HG03520 (cell line): ENCODE measurements at regions not wholly inside any gene's neighbourhood (a gene's known extent, or its start where the extent isn't known, plus 50 kb on each side); places are given as distances from the start of the nearest gene placed in this dataset.
"Not testable (repeated sequence)": the region's sequence is repeated elsewhere in the genome, so short reads cannot be mapped to it uniquely, and the experiment has no call there.

Source experiments
- ATAC-seq: cut with Tn5 transposase; IDR thresholded peaks from one replicate; pipeline ENCODE4 v1.9.1; 2021; ENCODE audit warnings: mild to moderate bottlenecking, moderate library complexity; ENCODE audit not compliant: unreplicated experiment

DNA sequence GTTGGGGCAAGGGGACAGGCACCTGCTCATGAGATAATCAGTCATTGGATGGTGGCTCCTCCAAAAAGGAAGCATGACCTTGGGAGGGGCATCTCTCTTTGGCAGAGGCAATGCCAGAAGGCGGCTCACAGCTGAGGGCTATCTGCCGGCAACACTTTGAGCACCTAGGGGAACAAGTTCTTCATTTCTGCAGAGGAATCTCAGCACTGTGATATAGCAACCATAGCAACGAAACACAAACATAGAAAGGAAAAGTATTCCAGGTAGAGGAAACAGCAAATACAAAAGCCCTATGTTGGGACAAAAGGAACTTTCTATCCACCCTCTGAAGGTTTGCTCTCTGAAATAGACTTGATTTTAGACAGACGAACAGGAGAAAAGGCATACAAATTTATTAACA, 89.1 kb upstream of the NEDD4L start:
- ATAC-seq, result no peak

DNA sequence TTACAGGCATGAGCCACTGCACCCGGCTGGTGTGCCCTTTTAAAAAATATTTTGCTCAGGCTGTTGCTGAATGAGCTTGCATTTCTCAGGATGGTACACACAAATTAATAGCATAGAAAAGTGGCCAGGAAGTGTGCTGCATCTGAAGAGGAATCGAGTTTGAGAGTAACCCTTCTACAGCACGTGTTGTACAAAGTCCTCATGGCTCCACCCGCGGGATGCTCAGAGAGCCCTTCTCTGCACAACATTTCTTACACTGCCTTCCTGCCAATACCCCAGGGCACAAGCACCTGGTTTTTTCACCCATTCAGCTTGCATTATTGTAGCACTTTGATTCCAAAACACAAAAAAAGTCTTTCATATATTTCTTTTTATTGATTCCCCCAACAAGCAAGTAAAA, 90.1 kb upstream of the NEDD4L start:
- no peak for ATAC-seq

DNA sequence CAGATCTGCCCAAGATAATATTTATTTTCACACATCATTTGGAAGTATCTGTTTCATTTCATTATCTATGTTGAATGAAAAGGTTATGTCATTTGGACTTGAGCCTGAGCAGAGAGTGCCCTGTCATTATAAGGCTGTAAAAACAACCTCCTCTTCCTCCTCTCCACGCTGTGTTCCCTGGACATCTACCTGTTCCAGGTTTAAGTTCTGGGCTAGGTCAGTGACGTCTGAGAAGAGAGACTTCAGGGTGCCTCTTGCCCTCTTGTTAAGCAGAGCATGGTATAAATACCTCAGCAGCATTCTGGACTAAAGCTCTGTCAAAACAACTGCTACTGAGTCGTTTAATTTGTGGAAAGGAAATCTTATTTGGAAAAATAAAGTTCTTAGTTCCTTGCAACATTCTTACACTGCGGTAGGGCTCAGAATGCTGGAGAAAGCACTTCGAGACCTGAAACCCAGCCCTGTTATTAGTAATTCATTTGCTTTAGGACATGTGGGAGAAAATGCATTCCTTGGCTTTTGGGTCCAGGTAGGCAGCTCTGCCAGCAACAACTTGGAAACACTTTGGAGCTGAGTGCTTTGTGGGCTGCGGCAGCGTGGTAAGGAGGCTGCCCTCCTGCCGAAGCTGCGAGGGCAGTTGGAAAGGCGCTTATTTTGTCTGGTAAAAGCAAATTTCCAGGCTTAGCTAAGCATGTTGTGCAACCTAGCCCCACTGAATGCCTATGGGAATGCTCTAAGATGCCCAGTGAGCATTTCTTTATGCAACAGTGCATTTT, 91.8 kb upstream of the NEDD4L start:
- ATAC-seq, result no peak

DNA sequence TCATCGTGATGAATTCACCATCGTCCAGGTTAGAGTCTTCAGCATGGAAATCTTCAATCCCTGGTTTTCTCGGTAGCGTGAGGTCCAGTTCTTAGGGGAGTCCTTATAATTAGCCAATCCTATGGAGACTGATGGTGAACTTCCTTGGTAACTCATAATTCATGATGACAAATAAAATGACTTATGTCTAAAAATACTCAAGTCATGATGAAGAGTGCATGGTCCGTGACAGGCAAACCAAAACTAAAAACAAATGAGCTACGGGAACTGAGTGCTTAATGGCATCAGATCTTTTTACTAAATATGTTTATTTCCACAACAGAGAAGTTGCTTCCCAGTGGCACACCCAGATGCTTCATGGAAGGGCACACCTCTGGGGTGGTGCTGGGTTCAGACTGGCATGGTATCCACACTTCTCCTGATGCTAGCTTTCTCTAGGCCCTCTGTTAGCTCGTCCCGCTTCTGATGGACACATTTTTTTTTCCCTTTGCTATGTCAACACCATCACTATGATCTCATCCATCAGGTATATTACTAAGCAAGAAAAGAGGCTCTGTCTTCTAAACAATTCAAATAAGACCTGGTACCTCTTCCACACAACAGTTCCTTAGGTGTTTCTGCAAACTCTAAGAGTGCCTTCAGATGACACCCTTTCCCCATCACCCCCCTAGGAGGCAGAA, 92.8 kb upstream of the NEDD4L start:
- ATAC-seq, result peak; percentile 55

DNA sequence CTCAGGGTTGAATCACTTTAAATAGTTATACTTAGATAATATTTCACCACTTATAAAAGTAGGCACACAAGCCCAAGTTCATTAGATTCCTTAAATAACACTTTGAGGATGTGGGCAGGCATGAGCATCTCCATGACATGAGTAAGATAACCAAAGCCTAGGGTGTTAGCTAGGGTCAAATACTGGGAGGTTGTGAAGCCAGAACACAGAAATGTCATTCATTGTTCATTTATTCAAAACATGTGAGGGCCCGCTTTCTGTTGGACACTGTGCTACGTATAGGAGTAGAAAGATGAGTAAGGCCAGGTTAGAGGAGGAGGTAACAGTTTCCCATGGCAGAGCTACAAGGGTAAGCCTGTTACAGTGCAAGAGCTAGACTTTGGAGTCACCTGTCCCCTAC, 93.5 kb upstream of the NEDD4L start:
- no peak for ATAC-seq

DNA sequence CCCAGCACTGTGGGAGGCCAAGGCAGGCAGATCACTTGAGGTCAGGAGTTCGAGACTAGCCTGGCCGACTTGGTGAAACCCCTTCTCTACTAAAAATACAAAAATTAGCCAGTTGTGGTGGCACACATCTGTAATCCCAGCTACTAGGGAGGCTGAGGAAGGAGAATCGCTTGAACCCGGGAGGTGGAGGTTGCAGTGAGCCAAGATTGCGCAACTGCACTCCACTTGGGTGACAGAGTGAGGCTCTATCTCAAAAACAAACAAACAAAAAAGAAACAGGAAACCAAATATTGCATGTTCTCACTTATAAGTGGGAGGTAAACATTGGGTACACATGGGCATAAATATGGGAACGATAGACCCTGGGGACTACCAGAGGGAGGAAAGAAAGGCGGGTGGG, 94.7 kb upstream of the NEDD4L start:
- ATAC-seq, result not testable (repeated sequence)

DNA sequence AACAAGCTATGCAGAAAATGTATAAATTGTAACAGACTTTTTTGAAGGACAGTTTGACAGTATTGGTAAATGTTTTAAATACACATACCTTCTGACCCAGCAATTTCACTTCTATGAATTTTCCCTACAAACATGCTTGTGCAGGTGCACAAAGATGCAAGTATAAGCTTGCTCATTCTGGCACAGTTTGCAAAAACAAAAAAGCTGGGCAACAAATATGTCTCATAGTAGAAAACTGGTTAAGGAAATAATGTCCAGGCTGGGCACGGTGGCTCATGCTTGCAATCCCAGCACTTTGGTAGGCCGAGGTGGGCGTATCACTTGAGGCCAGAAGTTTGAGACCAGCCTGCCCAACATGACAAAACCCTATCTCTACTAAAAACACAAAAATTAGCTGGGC, 96.9 kb upstream of the NEDD4L start:
- no peak for ATAC-seq

- ATAC-seq, result no peak
Observed at GRCh38 chr18:57943723-57944122, 100.3 kb upstream of the NEDD4L start.

- ATAC-seq, result no peak
Observed at GRCh38 chr18:57942493-57942892, 101.5 kb upstream of the NEDD4L start.

- no peak for ATAC-seq
Observed at GRCh38 chr18:57941841-57942489, 102.1 kb upstream of the NEDD4L start.

DNA sequence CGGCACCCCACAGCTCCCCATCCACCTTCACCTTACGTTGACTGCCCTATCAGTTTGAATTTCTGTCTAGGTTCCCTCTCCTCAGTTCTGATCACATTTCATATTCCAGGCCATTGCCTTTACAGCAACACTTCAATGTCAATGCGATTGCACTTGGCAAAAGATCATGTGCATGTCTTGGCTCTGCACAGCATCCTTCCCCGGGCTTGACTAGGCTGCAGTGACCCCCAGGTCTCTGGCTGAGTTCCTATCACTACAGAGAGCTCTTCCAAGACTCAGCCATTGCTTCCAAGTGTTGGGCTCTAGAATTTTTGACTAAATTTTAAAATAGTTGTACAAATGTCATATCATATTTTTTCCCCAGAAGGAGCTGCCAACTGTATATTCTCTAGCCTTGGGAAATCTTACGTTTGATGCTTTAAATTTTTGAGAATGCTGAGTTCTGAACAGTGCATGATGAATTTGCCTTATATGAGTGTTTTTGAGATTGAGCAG, 103.8 kb upstream of the NEDD4L start:
- no peak for ATAC-seq

- not testable (repeated sequence) for ATAC-seq
Observed at GRCh38 chr18:57934375-57934774, 109.7 kb upstream of the NEDD4L start.

DNA sequence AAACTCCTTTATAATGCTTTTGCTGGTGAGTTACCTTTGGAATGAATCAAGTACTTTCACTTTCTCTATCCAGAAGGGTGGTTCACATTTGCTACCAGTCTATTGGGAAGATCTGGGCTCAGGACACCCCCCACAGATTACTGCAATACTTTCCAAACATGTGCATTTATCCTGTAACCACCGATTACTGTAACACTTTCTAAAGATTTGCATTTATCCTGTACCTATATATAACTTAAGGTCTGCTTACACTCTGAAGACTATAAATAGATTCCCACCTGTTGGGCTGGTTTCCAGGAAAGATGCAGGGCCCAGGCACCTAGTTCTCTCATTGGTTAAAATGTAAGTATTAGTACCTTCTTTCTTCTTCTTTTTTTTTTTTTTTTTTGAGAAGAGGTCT, 113.0 kb upstream of the NEDD4L start:
- no peak for ATAC-seq

DNA sequence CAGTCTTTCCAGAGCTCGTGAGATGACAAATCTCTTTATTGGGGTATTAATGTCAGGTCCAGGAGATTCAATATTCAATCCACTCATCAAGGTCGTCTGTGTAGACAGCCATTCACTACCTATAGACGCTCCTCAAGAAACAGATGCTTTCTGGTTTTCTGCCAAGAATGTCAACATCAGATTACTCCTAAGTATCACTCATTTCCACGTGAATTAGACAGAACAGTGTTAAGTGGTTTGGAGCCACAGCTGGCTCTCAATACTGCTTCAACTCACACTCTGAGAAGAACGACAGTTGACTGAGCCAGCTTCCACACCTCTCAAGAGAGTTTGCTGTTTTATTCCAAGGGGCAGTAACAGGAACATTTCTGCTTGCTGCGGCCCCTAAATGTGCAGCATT, 113.5 kb upstream of the NEDD4L start:
- ATAC-seq, result no peak

GRCh38 chr18:57929922-57930321, 114.1 kb upstream of the NEDD4L start:
- ATAC-seq, result no peak

DNA sequence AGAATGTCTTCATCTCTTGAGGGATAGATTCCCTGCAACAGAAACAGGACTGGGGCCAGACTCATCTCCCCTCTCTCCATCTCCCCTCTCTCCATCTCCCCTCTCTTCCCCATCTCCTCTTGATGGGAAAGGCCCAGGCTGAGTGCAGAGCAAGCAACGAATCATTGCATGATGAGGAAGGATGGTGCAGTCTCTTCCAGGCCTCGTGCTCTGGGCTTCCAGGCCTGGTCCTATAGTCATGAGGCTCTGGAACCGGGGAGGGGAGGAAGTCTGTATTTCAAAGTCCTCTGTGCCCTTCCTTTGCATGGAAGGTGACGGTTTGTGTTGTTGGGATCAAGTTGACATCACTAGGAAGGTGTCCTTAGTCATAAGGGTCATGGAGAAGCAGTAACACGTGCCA, 115.6 kb upstream of the NEDD4L start:
- ATAC-seq, result no peak

- no peak for ATAC-seq
Observed at GRCh38 chr18:57927511-57927910, 116.5 kb upstream of the NEDD4L start.

GRCh38 chr18:57925706-57926105, 118.3 kb upstream of the NEDD4L start:
- ATAC-seq, result no peak

DNA sequence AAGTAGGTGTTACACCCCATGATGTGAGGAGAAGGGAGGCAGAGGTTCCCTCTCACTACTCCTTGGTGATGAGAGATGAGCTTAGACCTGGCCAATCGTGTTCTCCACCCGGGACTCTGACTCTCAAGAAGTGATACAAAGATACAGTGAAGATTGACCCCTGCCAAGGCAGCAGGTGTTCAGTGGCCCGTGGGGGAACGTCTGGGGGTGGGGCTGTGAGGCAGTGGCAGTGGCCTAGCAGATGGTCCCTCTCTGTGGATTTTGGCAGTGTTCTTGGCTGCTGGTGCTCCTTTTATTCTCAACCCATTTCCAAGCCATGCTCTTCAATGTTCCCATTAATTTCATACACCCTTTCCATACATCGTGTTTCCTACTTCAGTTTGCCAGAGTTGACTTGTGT, 120.4 kb upstream of the NEDD4L start:
- no peak for ATAC-seq

DNA sequence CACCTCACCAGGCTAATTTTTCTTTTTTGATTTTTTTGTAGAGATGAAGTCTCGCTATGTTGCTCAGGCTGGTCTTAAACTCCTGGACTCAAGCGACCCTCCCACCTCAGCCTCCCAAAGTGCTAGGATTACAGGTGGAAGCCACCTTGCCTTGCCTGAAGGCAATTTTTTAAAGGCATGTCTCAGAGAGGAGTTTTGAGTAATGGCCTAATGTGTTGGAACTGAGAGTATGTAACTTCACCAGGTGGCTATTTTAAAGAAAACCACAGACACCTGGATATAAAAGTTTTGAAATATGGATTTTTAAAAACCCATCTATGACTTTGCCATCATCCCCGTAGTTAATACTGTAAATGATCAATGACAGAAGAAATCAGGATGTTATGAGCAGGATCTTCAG, 119.8 kb upstream of the ATP8B1 start:
- no peak for ATAC-seq

- no peak for ATAC-seq
Observed at GRCh38 chr18:57921708-57922107, 118.6 kb upstream of the ATP8B1 start.

DNA sequence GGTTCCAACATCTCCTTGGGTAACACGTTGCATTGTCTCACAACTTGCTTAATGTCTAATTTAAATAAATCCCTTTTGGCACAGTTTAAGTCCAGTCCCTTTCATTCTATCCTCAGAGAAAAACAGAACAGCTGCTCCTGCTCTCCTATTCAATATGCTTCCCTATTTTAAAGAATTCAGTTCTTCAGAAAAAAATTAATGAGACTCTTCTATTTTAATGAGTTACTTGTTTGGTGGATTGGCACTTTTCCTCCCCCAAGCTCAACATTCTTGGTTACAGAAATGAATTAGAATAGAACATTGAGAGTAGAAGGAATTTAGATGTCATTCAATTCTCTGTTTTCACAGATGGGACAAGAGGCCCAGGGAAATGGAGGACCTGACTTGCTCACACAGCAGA, 116.9 kb upstream of the ATP8B1 start:
- no peak for ATAC-seq
